ENCODE measurements at regions not wholly inside any gene's neighbourhood (a gene's known extent, or its start where the extent isn't known, plus 50 kb on each side); places are given as distances from the start of the nearest gene placed in this dataset.

- TF ChIP-seq CTCF (IDR thresholded peaks at IDR 0.05) (no peak), POLR2A (IDR thresholded peaks at IDR 0.05) (no peak)
Observed at GRCh38 chr4:138400543-138400942, 158.4 kb upstream of the SLC7A11 start.
